ENCODE measurements at regions not wholly inside any gene's neighbourhood (a gene's known extent, or its start where the extent isn't known, plus 50 kb on each side); places are given as distances from the start of the nearest gene placed in this dataset.

DNA sequence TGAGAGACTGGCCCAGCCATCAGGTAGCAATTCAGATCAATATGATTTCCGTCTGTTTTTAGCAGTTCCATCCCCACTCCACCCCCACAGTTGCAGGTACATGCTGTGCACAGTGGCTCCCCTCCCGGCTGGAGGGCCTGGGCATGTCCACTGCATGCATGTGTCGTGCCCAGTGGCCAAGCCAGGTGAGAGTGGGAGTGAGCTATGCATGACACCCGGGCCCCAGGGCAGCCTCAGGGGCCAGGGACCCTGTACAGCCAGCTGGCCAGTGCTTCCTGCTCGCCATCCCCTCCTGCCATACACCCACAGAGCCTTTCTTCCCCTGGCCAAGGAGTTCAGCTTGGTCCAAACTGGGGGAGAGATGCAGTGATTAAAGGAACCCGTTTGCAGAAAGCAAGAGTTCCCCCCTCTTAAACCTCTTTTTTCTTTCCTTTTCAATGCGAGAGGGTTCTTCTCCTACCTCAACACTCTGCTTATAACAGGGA is 135.3 kb downstream of the THBS2 start:
- TF ChIP-seq LEF1 (IDR thresholded peaks at IDR 0.05; ENCODE audit: borderline replicate concordance) (no peak), TARDBP (IDR thresholded peaks at IDR 0.05) (no peak), ARNT (IDR thresholded peaks at IDR 0.05) (no peak), SP1 (IDR thresholded peaks at IDR 0.05) (no peak), BHLHE40 (IDR thresholded peaks at IDR 0.05; ENCODE audit: borderline replicate concordance) (no peak), FOXA1 (IDR thresholded peaks at IDR 0.05) (no peak), SUZ12 (IDR thresholded peaks at IDR 0.05) (no peak), FOXK2 (IDR thresholded peaks at IDR 0.05) (no peak)
- TF ChIP-seq, protein P1, sequence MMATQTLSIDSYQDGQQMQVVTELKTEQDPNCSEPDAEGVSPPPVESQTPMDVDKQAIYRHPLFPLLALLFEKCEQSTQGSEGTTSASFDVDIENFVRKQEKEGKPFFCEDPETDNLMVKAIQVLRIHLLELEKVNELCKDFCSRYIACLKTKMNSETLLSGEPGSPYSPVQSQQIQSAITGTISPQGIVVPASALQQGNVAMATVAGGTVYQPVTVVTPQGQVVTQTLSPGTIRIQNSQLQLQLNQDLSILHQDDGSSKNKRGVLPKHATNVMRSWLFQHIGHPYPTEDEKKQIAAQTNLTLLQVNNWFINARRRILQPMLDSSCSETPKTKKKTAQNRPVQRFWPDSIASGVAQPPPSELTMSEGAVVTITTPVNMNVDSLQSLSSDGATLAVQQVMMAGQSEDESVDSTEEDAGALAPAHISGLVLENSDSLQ (IDR thresholded peaks at IDR 0.05), result no peak
